ENCODE measurements at regions not wholly inside any gene's neighbourhood (a gene's known extent, or its start where the extent isn't known, plus 50 kb on each side); places are given as distances from the start of the nearest gene placed in this dataset.
"Not testable (repeated sequence)": the region's sequence is repeated elsewhere in the genome, so short reads cannot be mapped to it uniquely, and the experiment has no call there.

GRCh38 chr2:154960802-154961583 lies 262.5 kb downstream of the KCNJ3 start:
- intact Hi-C loops (cut with DNase I) = no loop called here
- DNase-seq = no peak
- ATAC-seq = no peak

GRCh38 chr2:154952346-154952980 lies 254.0 kb downstream of the KCNJ3 start:
- intact Hi-C loops (cut with DNase I) = no loop called here
- DNase-seq = no peak
- no peak for ATAC-seq

GRCh38 chr2:154947416-154947815 lies 248.9 kb downstream of the KCNJ3 start:
- DNase-seq; intact Hi-C loops (cut with DNase I); ATAC-seq: not testable (repeated sequence)

GRCh38 chr2:154945984-154946383 lies 247.5 kb downstream of the KCNJ3 start:
- intact Hi-C loops (cut with DNase I) = no loop called here
- ATAC-seq (no peak), DNase-seq (no peak)

- intact Hi-C loops (cut with DNase I) = no loop called here
- DNase-seq (no peak), ATAC-seq (no peak)
These were observed 242.9 kb downstream of the KCNJ3 start for GRCh38 chr2:154941379-154941778.

GRCh38 chr2:154934213-154934612 lies 235.7 kb downstream of the KCNJ3 start:
- intact Hi-C loops (cut with DNase I) = no loop called here
- no peak for ATAC-seq
- DNase-seq = no peak

- DNase-seq (no peak), ATAC-seq (no peak)
- intact Hi-C loops (cut with DNase I) = no loop called here
These were observed 226.0 kb downstream of the KCNJ3 start for GRCh38 chr2:154924531-154924930.

- ATAC-seq (no peak), DNase-seq (no peak)
- intact Hi-C loops (cut with DNase I) = no loop called here
These were observed 216.1 kb downstream of the KCNJ3 start for GRCh38 chr2:154914561-154914960.

- no peak for DNase-seq
- no peak for ATAC-seq
- intact Hi-C loops (cut with DNase I) = no loop called here
These were observed 213.7 kb downstream of the KCNJ3 start for GRCh38 chr2:154912215-154912614.

- intact Hi-C loops (cut with DNase I) = no loop called here
- DNase-seq (no peak), ATAC-seq (no peak)
These were observed 213.2 kb downstream of the KCNJ3 start for GRCh38 chr2:154911729-154912128.

GRCh38 chr2:154910701-154911100 lies 212.2 kb downstream of the KCNJ3 start:
- DNase-seq (no peak), ATAC-seq (no peak)
- intact Hi-C loops (cut with DNase I) = no loop called here

GRCh38 chr2:154908327-154908726 lies 209.8 kb downstream of the KCNJ3 start:
- intact Hi-C loops (cut with DNase I) = no loop called here
- ATAC-seq = no peak
- DNase-seq = no peak

Measured in left cardiac atrium (tissue), 4 donors.